ENCODE measurements at regions not wholly inside any gene's neighbourhood (a gene's known extent, or its start where the extent isn't known, plus 50 kb on each side); places are given as distances from the start of the nearest gene placed in this dataset.
"Not testable (repeated sequence)": the region's sequence is repeated elsewhere in the genome, so short reads cannot be mapped to it uniquely, and the experiment has no call there.

DNA sequence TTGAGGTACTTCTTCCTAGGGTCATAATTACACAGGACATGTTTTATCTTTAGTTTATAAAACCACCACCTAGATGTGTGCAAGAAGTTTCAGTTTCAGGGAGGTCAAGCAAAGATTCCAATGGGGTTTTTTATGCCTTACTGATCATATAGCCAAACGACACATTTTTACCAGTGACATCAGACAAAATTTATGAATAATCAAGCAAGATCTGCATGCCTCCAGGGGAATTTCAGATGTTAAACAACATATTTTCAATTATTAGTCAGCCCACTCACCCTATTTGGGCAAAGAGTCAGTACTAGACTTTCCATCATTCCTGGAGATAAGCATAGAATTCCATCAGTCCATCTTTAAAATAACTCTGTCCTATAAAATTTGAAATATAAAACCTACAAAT lies 867.4 kb downstream of the KCNT2 start:
- ATAC-seq (replicated peaks; ENCODE audit: extremely low read depth, poor library complexity, severe bottlenecking) = no peak

DNA sequence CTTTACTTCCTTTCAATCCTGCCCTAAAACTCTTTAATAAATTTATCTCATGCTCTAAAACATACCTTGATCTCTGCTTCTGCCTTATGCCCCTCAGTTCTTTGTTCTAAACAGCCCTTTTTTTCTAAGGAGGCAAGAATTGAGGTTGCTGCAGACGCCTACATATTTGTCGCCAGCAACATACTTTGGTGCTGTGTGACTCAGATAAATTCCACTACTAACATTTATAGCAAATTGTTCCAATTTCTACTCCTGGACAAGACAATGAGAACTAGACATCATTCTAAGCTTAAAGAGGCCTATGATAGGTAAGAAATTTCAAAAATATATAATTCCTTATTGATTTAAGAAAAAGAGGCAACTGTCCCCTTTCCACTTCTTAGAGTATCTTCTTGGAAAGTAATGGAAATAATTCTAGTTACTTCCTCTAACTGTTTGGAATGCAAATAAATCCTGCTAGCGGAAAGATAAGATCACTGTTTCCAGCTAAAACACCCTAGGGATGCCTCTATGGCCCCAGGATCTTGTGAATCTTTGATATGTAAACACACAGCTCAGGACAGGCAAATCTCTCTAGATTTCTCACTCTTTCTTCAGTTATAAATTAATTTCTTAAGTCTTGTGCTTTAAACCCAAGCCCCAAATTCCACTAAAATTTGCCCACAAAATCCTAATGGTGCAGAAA lies 869.1 kb downstream of the KCNT2 start:
- Mint-ChIP-seq H3K4me3 (no peak overlapping the region), H3K36me3 (ENCODE audit: insufficient read depth) (no peaks in the 10 kb centered on the region), H3K4me1 (no peaks in the 10 kb centered on the region), H3K9me3 (peaks cover 19% of the 10 kb centered on the region), H3K27me3 (no peaks in the 10 kb centered on the region), H3K27ac (ENCODE audit: low read depth) (no peak overlapping the region)
- no peak for ATAC-seq (replicated peaks; ENCODE audit: extremely low read depth, poor library complexity, severe bottlenecking)
- DNase-seq (ENCODE audit: low spot score in 2 of 2) = no peak

More for the DNA sequence above, 867.4 kb downstream of the KCNT2 start:
- no peak for DNase-seq (ENCODE audit: low spot score in 2 of 2)
- Mint-ChIP-seq H3K27ac (ENCODE audit: low read depth) (no peak overlapping the region), H3K9me3 (peaks cover 26% of the 10 kb centered on the region), H3K36me3 (ENCODE audit: insufficient read depth) (no peaks in the 10 kb centered on the region), H3K4me1 (no peaks in the 10 kb centered on the region), H3K27me3 (no peaks in the 10 kb centered on the region), H3K4me3 (no peak overlapping the region)

DNA sequence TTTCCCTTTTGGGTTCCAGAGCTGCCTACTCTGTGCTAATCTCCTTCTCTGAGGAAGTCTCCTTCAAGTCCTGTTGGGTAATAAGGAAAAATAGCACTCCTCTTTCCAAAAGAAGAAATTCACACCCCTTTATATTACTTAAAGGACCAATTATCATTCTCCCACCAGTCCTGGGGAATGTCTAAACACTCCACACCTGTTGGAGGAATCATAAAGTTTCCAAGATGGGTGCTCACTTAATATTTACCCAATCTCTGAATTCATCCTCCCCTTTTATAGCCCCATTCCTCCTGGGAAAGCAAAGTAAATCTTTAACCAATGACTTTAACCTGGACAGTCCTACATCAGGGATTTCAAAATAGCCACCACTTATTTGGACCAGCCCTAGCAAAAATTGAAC lies 873.1 kb downstream of the KCNT2 start:
- no peak for ATAC-seq (replicated peaks; ENCODE audit: extremely low read depth, poor library complexity, severe bottlenecking)
- no peaks in the 10 kb centered on the region for H3K4me1 Mint-ChIP-seq
- H3K27ac Mint-ChIP-seq (ENCODE audit: low read depth) = no peak overlapping the region
- no peak overlapping the region for H3K4me3 Mint-ChIP-seq
- no peaks in the 10 kb centered on the region for H3K27me3 Mint-ChIP-seq
- no peak for DNase-seq (ENCODE audit: low spot score in 2 of 2)
- H3K36me3 Mint-ChIP-seq (ENCODE audit: insufficient read depth) = no peaks in the 10 kb centered on the region
- H3K9me3 Mint-ChIP-seq = peaks cover 5% of the 10 kb centered on the region

DNA sequence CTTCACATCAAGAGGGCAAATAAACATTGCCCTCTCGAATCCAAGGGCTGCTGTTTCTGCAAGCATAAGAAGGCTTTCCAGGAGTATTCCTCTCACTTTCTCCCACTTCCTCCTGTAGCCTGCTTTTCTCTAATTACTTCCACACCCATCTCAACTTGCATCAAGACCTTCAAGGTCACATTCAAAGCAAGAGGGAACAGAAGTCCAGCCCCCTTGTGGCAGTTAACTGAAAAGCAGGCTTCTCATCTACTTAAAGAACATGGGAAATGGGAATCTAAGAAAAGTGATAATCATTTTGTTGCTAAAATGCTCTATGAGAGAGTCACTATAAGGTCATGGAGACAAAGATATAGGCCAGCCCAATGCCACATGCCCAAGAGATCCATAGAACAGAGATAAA lies 874.4 kb downstream of the KCNT2 start:
- Mint-ChIP-seq H3K36me3 (ENCODE audit: insufficient read depth) (no peaks in the 10 kb centered on the region), H3K9me3 (peaks cover 5% of the 10 kb centered on the region), H3K4me1 (no peaks in the 10 kb centered on the region), H3K4me3 (no peak overlapping the region), H3K27me3 (no peaks in the 10 kb centered on the region), H3K27ac (ENCODE audit: low read depth) (no peak overlapping the region)
- ATAC-seq (replicated peaks; ENCODE audit: extremely low read depth, poor library complexity, severe bottlenecking) = no peak
- DNase-seq (ENCODE audit: low spot score in 2 of 2) = no peak

DNA sequence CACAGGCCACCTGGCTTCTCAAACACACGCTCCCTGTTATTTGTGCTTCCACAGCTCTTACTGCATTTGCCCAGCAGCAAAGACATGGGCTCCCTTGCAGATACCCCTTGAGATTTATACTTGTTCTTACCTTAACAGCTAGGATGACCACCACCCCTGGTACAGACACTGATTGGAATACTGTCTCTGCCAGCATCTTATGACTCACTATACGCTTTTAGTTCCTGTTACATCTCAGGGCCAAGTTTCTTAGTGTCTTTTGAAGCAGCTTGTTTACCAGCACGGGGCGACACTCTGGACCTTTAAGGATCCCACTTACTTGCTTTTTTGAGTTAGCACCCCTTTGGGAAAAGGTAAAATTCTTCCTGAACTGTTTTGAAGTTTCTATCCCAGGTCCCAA lies 874.8 kb downstream of the KCNT2 start:
- Mint-ChIP-seq H3K4me1 (no peaks in the 10 kb centered on the region), H3K27me3 (no peaks in the 10 kb centered on the region), H3K4me3 (no peak overlapping the region), H3K36me3 (ENCODE audit: insufficient read depth) (no peaks in the 10 kb centered on the region), H3K27ac (ENCODE audit: low read depth) (no peak overlapping the region), H3K9me3 (peaks cover 5% of the 10 kb centered on the region)
- ATAC-seq (replicated peaks; ENCODE audit: extremely low read depth, poor library complexity, severe bottlenecking) (no peak), DNase-seq (ENCODE audit: low spot score in 2 of 2) (no peak)

DNA sequence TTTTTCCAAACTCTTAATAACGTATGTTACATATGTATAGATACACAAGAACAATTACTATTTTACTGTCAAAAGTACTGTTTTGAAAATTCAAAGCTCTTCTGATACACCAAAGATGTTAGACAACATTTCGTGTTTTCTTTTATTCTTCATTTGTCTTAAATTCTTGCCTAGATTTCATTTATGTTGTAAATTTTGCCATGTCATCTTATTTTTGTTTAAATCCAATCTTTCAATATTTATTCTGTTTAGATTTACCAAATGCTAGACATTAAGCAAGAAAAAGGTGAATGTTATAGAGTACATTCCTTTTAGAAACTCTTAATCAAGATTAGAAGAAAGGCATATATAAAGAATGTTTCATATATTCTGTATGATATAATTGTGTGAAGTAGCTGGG lies 876.9 kb downstream of the KCNT2 start:
- H3K27me3 Mint-ChIP-seq = no peaks in the 10 kb centered on the region
- ATAC-seq (replicated peaks; ENCODE audit: extremely low read depth, poor library complexity, severe bottlenecking) = no peak

DNA sequence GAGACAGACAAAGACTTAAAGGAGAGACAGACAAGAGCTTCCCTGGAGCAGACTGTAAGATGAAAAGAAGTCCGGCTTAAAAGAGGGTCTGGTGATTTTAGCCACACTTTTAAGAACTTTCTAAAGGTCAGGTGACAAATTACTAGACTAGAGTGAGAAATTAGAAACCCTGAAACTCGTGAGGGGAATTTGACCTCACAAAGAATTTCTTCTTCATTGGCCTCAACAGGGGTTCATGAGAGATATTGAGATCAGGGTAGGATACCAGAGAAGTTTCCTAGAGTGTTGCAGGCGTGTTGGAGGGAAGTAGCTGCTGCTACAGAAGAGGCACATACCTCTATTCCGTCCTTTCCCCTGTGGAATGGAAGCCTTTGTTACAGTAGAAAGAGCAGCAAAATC lies 884.4 kb downstream of the KCNT2 start:
- Mint-ChIP-seq H3K36me3 (ENCODE audit: insufficient read depth) (no peaks in the 10 kb centered on the region), H3K27ac (ENCODE audit: low read depth) (no peak overlapping the region), H3K4me3 (no peak overlapping the region), H3K4me1 (no peaks in the 10 kb centered on the region), H3K9me3 (peaks cover 12% of the 10 kb centered on the region), H3K27me3 (no peaks in the 10 kb centered on the region)
- no peak for ATAC-seq (replicated peaks; ENCODE audit: extremely low read depth, poor library complexity, severe bottlenecking)
- no peak for DNase-seq (ENCODE audit: low spot score in 2 of 2)

More for the DNA sequence above, 876.9 kb downstream of the KCNT2 start:
- DNase-seq (ENCODE audit: low spot score in 2 of 2) = no peak
- no peaks in the 10 kb centered on the region for H3K4me1 Mint-ChIP-seq
- peaks cover 5% of the 10 kb centered on the region for H3K9me3 Mint-ChIP-seq
- H3K36me3 Mint-ChIP-seq (ENCODE audit: insufficient read depth) = no peaks in the 10 kb centered on the region
- no peak overlapping the region for H3K27ac Mint-ChIP-seq (ENCODE audit: low read depth)
- no peak overlapping the region for H3K4me3 Mint-ChIP-seq

DNA sequence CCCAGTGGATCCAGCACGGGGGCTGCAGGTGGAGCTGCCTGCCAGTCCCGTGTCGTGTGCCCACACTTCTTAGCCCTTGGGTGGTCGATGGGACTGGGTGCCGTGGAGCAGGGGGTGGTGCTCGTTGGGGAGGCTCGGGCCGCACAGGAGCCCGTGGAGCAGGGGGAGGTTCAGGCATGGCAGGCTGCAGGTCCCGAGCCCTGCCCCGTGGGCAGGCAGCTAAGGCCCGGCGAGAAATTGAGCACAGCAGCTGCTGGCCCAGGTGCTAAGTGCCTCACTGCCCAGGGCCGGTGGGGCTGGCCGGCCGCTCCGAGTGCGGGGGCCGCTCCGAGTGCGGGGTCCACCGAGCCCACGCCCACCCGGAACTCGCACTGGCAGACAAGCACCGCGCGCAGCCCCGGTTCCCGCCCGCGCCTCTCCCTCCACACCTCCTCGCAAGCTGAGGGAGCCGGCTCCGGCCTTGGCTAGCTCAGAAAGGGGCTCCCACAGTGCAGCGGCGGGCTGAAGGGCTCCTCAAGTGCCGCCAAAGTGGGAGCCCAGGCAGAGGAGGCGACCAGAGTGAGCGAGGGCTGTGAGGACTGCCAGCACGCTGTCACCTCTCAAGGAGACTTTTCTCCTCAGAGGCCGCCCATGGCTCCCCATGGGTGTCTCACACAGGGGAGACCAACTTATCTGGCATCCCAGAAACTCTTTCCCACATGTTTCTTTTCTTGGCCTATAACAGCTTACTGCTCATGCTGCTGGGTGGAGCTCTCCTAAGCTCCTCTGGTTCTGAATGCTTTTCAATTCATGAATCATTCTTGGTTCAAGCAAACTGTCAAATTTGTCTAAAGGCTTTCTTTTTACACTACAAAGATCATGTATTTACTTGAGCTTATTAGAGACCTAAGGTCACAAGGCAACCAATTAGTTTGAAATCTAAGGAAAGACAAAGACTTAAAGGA lies 885.1 kb downstream of the KCNT2 start:
- not testable (repeated sequence) for H3K27ac Mint-ChIP-seq (ENCODE audit: low read depth); H3K36me3 Mint-ChIP-seq (ENCODE audit: insufficient read depth); H3K27me3 Mint-ChIP-seq; H3K4me1 Mint-ChIP-seq; DNase-seq (ENCODE audit: low spot score in 2 of 2); ATAC-seq (replicated peaks; ENCODE audit: extremely low read depth, poor library complexity, severe bottlenecking); H3K4me3 Mint-ChIP-seq
- peaks cover 15% of the 10 kb centered on the region for H3K9me3 Mint-ChIP-seq

DNA sequence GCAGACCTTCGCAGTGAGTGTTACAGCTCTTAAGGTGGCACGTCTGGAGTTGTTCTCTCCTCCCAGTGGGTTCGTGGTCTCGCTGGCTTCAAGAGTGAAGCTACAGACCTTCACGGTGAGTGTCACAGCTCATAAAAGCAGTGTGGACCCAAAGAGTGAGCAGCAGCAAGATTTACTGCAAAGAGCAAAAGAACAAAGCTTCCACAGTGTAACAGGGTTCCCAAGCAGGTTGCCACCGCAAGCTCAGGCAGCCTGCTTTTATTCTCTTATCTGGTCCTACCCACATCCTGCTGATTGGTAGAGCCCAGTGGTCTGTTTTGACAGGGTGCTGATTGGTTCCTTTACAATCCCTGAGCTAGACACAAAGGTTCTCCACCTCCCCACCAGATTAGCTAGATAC lies 886.1 kb downstream of the KCNT2 start:
- not testable (repeated sequence) for ATAC-seq (replicated peaks; ENCODE audit: extremely low read depth, poor library complexity, severe bottlenecking)

DNA sequence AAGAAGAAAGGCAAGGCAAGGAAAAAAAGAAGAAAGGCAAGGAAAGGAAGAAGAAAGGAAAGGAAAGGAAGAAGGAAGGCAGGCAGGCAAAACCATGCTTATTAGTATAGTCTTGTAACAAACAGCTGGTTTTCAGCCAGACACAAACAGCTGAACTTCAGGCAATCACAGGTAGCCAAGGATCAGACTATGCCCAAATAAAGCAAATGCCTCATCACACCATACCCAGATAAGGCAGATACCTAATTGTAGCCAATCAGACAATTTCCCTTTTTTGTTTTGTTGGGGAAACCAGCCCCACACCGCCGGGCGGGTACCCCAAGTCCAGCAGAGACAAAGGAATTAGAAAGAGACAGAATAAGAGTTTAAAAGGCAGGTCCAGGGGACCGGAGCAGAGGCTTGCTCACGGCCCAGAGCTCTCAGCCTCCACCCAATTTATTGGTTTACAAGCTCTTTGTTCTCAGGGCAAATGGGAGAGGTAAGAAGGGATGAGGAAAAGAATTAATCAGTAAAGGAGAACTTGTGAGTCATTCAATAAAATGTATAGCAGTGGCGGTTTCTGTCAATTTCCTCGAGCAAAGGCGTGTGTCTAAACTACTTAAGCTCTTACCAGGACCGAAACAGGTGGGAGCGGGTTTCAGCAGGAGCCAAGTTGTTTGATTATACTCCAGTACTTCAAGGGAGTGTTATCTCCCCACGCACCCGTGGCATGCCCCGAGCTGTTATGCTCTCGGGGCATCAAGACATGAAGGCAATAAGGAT lies 886.8 kb downstream of the KCNT2 start:
- DNase-seq (ENCODE audit: low spot score in 2 of 2) (no peak), ATAC-seq (replicated peaks; ENCODE audit: extremely low read depth, poor library complexity, severe bottlenecking) (no peak)
- H3K27ac Mint-ChIP-seq (ENCODE audit: low read depth) = no peak overlapping the region
- no peaks in the 10 kb centered on the region for H3K36me3 Mint-ChIP-seq (ENCODE audit: insufficient read depth)
- H3K4me1 Mint-ChIP-seq = no peaks in the 10 kb centered on the region
- H3K4me3 Mint-ChIP-seq = no peak overlapping the region
- peaks cover 18% of the 10 kb centered on the region for H3K9me3 Mint-ChIP-seq
- no peaks in the 10 kb centered on the region for H3K27me3 Mint-ChIP-seq

More for the DNA sequence above, 886.1 kb downstream of the KCNT2 start:
- H3K27ac Mint-ChIP-seq (ENCODE audit: low read depth); DNase-seq (ENCODE audit: low spot score in 2 of 2); H3K4me1 Mint-ChIP-seq; H3K36me3 Mint-ChIP-seq (ENCODE audit: insufficient read depth); H3K4me3 Mint-ChIP-seq; H3K27me3 Mint-ChIP-seq: not testable (repeated sequence)
- peaks cover 18% of the 10 kb centered on the region for H3K9me3 Mint-ChIP-seq

DNA sequence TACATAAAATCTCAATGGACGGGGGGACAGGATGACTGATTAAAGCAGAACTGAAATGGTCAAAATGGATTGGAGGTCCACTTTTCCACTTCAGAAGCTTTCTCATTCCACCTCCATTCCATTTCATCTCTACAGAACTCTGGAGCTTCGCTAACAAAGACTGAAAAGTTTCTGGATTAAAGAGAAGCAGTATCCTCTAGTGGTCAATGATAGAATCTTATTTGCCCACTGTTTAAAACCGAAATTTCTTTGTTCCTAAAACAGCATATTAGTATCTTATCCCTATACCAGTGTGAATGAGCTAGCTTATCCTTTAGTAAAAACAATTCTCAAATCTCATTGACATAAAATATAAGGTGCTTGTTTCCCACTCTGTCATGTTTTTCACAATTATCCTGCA lies 890.6 kb downstream of the KCNT2 start:
- peaks cover 11% of the 10 kb centered on the region for H3K9me3 Mint-ChIP-seq
- H3K27ac Mint-ChIP-seq (ENCODE audit: low read depth) = no peak overlapping the region
- H3K4me1 Mint-ChIP-seq = no peaks in the 10 kb centered on the region
- H3K4me3 Mint-ChIP-seq = no peak overlapping the region
- H3K27me3 Mint-ChIP-seq = no peaks in the 10 kb centered on the region
- H3K36me3 Mint-ChIP-seq (ENCODE audit: insufficient read depth) = peaks cover 1% of the 10 kb centered on the region
- DNase-seq (ENCODE audit: low spot score in 2 of 2) = no peak
- no peak for ATAC-seq (replicated peaks; ENCODE audit: extremely low read depth, poor library complexity, severe bottlenecking)

DNA sequence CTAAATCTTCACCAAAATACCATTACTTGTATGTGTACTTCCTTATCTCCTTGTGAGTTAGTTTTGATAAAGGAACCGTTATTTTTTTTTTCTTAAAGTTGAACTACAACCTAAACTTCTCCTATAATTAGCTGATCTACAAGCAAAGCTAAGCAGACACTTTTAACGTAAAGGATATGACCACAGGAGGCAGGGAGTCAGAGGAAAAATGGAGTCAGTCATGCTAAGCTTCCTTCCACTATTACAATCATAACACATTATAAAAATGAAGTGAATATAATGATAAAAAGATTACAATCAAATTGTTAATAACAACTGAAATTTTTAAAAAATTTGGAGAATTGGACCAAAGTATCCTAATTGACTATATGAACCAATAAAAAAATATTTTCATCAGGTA lies 892.6 kb downstream of the KCNT2 start:
- DNase-seq (ENCODE audit: low spot score in 2 of 2) (no peak), ATAC-seq (replicated peaks; ENCODE audit: extremely low read depth, poor library complexity, severe bottlenecking) (no peak)
- Mint-ChIP-seq H3K36me3 (ENCODE audit: insufficient read depth) (peaks cover 4% of the 10 kb centered on the region), H3K27me3 (no peaks in the 10 kb centered on the region), H3K27ac (ENCODE audit: low read depth) (no peak overlapping the region), H3K4me1 (no peaks in the 10 kb centered on the region), H3K9me3 (peaks cover 11% of the 10 kb centered on the region), H3K4me3 (no peak overlapping the region)
